GM18517 (cell line): ENCODE measurements at regions not wholly inside any gene's neighbourhood (a gene's known extent, or its start where the extent isn't known, plus 50 kb on each side); places are given as distances from the start of the nearest gene placed in this dataset.
"Not testable (repeated sequence)": the region's sequence is repeated elsewhere in the genome, so short reads cannot be mapped to it uniquely, and the experiment has no call there.

Experiments
- ATAC-seq: cut with Tn5 transposase; IDR thresholded peaks from one replicate; pipeline ENCODE4 v1.9.1; 2021; ENCODE audit warnings: mild to moderate bottlenecking, moderate library complexity; ENCODE audit not compliant: unreplicated experiment

DNA sequence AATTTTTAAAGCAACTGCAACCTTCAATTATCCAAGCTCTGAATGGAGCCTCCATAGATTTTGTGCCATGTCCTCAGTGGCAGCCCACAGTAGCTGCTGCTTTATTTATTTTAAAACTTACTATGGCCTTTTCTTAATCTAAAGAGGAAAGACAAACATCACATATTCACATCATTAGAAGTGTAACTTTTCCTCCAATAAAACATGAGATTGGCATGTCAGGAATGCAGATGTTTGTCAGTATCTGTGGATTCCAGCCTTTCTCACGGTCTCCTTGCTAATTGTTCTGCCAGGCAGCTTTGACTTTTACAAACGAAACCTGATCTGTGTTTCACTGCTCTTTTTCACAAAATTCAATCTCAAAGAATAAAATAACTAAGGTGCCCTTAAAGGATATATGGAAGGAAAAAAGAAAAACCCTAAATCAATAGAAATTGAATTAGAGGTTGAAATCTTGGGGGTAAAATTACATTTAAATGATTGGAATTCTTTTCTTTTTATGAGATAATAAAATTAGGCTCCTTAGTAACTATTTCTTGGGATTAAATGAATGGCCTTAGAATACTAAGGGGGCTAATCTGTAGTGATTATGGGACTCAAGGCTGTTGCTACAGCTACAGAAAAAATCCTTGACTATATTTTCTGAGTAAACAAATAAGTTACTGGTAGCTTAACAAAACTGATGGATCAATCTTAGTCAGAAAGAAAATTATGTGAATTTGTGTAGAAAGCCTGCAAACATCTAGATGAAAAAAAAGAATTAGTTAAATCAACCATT is 151.3 kb downstream of the RTL9 start:
- no peak for ATAC-seq

DNA sequence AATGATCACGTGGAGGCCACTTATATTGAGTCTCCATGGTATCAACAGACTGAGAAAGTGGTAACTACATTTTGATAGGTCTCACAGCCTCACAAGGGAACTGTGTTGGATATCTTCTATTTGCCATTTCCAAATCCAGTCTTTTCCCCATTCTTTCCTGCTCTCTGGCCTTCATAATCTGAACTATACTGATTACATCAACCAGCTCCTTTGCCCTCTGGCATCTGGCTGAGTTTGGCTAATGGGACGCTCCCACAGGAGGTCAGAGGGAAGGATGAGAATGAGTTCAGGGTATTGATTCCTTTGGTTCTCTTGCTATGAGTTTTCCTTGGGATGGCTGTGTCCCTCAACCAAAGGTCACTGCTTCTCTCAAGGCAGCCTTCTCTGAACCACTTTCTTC is 152.6 kb downstream of the RTL9 start:
- no peak for ATAC-seq

DNA sequence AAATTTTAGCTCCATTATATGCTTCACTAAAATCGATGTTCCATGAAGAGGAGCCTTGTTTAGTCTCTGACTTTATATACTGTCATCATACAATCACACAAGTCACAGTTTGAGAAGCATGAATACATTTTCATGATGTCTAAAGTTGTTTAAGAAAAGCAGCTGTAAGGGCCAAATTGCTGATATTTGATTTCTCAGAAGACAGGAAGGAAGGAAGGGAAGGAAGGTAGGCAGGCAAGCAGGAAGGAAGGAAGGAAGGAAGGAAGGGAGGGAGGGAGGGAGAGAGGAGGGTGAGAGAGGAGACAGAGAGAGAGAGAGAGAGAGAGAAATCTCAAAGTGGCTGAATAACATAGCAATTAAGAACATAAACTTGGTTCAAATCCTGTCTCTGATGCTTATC is 153.7 kb downstream of the RTL9 start:
- no peak for ATAC-seq

DNA sequence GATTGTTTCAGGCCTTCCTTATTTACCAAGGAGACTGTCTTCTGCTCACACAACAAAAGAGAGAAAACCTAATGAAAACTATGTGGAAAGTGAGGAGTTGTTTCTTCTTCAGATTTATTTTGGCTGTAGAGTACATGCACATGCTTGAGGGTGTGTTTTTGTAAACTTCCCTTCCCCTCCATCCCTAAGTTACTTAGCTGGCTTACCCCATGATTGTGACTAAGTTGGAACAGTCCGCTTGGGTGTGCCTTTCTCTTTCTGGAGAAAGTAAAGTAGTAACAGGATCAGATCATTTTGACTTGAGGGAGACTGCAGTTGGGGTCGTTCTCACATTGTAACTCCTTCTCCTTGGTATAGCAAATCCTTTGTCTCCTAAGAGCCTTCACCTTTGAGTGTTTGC is 155.9 kb downstream of the RTL9 start:
- ATAC-seq = no peak

DNA sequence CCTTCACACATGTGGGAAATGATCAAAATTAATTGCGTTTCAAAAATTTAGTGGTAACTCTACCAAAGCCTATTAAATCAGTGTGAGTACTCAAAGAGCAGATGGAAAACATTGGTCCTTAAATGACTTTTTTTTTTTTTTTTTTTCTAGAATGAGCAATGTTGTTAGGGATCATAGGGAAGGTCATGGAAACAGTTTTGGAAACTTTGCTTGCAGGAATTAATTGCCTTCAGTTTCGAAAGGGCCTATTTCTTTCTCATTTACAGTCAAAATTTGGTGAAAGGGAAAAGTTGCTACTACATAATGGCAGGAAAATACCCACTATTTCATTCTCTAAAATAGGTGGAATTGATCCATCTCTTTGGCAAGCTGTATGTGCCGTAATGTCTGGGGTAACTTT is 160.9 kb downstream of the RTL9 start:
- ATAC-seq = no peak

DNA sequence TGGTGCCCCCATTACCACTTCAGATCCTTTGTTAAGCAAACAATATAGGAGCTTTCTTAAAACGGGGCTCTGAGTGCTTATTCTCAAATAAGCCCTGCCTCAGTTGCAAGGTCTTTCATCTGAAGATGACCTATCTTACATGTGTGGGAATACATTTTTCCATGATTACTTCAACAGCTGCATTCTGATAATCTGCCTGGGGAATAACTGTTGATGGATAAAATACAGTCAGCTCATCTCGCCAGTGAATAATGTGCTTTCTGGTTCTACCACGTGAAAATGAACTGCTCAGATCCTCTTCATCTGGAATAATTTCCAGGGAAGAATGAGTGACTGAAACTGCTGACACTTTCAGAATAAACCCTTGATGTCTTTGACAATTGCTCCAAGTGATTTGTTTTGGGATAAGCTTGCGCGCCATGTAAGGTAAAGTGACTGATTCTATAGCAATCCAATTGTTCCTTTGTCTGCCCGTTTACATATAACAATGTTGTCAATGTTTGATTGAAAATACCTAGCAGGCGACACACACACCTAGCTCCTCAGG is 161.3 kb downstream of the RTL9 start:
- no peak for ATAC-seq

DNA sequence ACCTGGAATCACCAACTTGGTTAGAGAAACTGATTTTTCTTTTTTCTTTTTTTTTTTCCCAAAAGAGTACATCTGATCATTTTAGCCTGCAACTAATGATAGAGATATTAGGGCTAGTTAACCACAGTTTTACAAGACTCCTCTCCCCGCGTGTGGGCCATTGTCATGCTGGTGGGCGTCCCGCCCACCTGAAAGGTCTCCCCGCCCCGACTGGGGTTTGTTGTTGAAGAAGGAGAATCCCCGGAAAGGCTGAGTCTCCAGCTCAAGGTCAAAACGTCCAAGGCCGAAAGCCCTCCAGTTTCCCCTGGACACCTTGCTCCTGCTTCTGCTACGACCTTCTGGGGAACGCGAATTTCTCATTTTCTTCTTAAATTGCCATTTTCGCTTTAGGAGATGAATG is 162.0 kb downstream of the RTL9 start:
- ATAC-seq = not testable (repeated sequence)

DNA sequence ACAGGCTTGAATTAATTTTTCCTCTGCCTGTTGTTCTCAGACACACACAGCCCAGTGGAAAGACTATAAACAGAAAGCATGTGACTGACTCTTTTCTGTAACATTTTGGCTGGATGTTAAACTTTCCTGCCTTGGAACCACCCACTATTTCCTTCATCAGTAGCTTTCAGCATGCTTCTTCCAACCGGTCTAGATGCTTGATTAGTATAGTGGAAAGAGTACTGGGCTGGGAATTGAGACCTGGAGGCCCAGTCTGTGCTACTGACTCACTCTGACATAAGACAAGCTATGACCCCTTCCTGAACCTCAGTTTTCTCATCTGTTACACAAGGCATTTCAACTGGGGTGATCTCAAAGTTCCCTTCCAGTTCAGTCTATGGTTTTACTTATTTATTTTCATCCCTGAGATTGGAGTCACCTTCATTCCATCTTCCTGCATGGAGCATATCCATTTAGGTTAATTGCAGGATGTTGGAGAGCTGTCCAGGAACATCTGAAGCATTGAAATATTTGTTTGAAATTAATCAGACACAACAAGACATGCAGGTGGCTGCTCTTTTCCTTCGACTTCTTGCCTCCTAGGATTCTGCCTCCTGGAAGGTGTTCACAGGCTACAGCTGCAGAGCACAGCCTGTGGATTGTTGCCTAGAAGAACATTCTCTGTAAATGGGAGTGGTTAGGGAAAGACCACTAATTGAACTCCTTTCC is 173.4 kb downstream of the RTL9 start:
- ATAC-seq = no peak

DNA sequence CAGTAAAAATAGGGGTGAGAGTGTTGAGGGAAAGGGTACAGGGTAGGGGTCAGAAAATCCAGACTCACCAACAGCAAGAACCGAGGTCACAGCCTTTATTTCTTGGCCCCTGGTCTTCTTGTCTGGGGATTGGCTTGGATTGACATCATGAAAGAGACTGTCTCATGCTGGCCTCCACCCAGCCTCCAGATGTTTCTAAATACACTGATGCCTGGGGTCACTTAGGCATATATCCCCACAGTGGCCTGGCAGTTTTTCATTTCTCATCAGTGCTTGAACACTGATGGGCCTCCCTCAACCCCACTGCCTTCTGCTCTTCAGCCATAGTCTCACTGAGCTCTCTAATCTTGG is 173.9 kb downstream of the RTL9 start:
- no peak for ATAC-seq

DNA sequence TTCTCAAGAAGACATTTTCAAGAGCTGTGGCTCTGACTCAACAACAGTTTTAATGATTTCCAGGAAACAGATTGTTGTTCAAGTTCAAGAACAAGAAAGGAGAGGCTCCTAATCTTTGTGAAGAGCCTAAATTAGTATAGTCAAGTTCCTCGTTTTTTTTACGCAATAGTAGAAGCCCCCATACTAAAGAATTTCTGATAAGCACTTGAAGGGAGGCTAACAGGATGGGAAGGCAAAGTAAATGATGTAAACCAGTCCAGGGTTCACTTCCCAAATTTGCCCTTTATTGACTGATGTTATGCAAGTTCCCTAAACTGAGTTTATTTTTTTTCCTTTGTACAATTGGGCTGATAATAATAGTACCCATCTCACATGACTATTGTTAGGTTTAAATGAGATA is 178.2 kb downstream of the RTL9 start:
- no peak for ATAC-seq

DNA sequence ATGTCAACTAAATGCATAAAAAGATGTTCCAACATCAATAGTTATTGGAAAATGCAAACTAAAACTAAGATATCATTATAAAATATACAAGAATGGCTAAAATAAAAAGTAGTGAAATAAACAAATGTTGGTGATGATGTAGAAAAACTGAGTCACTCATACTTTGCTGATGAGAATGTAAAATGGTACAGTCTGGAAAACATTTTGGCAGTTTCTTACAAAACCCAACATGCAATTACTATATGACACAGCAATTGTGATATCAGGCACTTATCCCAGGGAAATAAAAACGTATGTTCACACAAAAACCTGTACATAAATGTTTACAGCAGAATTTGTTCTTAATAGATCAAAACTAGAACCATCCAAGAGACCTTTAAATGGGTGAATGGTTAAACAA is 182.6 kb downstream of the RTL9 start:
- ATAC-seq = no peak

DNA sequence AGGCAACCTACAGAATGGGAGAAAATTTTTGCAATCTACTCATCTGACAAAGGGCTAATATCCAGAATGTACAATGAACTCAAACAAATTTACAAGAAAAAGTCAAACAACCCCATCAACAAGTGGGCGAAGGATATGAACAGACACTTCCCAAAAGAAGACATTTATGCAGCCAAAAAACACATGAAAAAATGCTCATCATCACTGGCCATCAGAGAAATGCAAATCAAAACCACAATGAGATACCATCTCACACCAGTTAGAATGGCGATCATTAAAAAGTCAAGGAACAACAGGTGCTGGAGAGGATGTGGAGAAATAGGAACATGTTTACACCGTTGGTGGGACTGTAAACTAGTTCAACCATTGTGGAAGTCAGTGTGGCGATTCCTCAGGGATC is 192.2 kb downstream of the RTL9 start:
- ATAC-seq = not testable (repeated sequence)

DNA sequence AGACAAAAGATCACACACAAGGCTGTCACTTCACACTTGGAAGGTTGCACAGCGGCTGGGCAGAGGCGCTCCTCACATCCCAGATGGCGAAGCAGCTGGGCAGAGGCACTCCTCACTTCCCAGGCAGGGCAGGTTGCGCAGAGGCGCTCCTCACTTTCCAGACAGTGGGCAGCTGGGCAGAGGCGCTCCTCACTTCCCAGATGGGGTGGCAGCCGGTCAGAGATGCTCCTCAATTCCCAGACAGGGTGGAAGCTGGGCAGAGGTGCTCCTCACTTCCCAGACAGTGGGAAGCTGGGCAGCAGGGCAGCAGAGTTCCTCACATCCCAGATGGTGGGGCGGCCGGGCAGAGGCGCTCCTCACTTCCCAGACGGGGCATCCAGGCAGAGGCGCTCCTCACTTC is 199.2 kb downstream of the RTL9 start:
- no peak for ATAC-seq

DNA sequence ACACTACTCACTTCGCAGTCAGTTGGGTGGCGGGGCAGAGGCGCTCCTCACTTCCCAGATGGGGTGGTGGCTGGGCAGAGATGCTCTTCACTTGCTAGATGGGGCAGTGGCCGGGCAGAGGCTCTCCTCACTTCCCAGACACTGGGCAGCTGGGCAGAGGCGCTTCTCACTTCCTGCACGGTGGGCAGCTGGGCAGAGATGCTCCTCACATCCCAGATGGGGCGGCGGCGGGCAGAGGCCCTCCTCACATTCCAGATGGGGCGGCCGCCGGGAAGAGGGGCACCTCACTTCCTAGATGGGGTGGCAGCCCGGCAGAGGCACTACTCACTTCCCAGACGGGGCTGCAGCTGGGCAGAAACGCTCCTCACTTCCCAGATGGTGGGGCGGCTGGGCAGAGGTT is 199.8 kb downstream of the RTL9 start:
- no peak for ATAC-seq

DNA sequence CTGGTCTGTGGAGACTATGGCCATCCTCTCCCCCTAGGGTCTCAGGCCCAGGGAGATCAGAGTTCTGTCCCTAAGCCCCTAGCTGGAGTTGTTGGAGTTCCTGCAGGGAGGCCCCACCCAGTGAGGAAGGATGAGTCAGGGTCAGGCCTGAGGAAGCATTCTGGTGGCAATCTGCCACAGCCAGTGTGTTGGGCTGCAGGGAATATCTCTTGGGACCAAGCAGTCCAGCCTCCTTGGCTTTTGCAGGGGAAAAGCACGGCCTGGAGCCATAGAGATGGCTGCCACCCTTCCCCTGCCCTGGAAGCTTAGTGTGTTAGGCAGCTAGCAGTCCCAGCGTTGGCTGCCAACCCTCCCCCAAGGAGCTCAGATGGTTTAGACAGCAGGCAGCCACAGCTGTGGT is 202.4 kb downstream of the RTL9 start:
- ATAC-seq = no peak

DNA sequence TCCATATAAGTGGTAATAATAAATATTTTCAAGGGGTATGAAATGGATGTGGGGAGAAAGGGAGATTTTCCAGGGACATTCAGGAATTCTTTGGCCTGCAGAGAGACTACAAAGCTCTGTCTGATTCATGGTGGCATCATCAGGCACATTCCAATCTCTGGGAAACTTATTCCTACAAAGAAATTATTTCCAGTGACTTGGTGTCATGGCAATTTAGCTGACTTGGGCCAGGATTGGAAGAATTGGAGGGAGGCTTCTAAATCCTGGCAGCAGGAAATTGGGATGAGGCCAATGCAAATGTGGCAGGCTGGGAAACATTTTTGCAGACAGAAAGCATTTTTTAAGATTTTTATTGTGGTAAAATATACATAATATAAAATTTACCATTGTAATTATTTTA is 204.6 kb downstream of the RTL9 start:
- ATAC-seq = no peak

DNA sequence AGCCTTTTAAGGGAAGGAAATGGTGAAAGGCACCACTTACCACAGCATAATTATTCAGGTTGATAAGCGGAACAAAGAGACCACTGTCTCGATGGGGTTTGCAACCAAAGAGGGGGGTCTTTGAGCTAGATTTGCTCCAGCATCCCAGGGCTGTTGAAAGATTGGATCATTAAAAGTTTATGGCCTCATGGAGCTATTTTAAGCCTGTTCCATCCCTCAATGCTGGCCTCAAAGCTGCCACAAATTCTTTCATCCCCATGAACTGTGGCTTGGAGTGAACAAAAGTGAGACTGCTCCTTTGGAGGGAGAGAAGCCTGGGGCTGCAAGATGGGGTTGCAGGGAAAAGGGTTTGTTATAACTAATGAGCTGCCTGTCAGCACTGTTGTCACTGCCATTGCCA is 209.8 kb downstream of the RTL9 start:
- ATAC-seq = no peak

DNA sequence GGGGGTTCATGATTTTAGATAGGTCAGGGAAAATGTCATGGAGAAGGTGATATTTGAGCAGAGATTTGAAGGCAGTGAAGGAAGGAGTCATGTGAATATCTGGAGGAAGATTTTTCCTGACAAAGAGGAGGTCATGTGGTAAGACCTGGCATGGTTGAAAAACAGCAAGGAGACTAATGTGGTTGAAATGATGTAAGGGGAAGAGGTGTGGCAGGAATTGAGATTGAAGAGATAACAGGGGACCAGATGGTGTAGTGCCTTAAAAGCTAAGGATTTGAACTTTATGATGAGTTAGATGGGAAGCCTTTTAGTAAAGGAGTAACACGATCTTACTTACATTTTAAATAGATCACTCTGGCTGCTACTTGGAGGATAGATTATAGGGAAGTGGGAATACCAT is 210.9 kb downstream of the RTL9 start:
- ATAC-seq = no peak

DNA sequence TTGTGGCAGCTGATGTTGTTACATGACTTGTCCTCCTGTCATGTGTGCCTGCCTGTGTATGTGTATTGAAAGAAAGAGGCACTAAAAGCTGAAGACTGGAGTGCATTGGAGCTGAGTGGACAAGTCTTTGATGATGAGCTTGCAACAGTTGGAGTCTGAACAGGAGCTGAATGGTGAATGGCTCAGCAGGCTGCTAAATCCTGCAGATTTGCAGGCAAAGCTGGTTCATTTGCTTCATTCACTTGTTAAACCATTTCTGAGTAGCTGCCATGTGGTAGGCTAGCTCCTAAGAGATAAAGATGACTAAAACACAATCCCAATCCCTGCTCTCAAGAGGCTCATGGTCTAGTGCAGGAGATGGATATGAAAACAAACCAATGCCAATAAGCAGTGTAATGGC is 217.3 kb downstream of the CHRDL1 start:
- no peak for ATAC-seq

DNA sequence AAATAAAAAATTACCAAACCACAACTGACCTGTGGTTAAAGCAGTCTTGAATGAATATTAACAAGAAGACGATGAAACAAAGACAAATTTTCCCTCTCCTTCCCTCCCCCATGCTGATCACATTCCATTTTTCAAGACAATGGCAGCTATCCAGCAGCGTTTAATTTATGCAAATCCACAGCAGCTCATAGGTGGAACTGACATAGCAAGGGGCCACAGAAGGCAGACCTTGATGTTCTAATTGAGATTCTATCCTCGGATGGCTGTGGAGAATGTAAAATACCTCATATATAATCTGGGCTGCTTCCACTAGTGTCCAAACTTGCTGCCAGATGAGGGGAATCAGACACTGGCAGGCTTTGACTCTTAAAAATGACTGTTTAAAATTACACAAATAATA is 211.5 kb downstream of the CHRDL1 start:
- no peak for ATAC-seq

DNA sequence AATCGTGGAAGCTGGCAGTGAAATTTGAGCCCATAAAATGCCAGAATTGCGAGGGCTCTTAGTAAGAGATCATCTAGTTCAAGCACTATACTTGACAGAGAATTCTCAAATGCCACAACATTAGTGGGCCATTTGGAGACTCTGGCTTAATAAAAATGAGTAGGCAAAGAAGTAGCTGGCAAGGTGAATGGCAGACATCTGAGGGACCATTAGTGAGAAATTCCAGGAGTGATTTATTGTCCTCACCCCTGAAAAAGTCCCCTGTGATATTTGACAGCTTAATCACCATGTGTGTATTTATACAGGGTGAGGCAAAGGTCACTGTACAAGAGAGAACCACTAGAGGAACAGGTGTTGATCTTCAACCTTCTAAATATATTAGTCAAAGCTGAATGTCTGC is 207.5 kb downstream of the CHRDL1 start:
- no peak for ATAC-seq

DNA sequence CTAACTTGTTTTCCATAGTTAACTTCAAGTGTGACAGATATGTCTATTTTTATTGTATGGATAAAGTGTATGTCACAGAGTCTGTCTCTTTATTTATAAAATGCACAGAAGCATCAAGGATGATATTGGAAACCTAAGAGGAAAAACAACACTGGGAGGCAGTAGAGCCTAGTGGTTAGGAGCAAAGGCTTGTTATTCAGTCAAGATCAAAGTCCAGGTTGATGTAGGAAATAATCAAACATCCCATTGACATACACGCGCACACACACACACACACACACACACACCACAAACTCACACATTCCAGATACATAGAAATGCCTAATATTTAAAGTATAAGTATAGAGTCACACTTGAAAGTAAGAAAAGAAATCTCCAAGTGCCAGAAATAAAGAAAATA is 206.8 kb downstream of the CHRDL1 start:
- ATAC-seq = no peak
